ENCODE measurements at regions not wholly inside any gene's neighbourhood (a gene's known extent, or its start where the extent isn't known, plus 50 kb on each side); places are given as distances from the start of the nearest gene placed in this dataset.
A peak's percentile ranks its signal among the peaks of the same experiment; 100 is the strongest.

- Histone ChIP-seq H3K27me3 (replicated peaks; ENCODE audit: control insufficient read depth, insufficient read depth, low read length) (no peaks in the 10 kb centered on the region), H3K4me3 (ENCODE audit: low read length) (peak overlapping the region; percentile 63), H3K9ac (ENCODE audit: low read length) (peak overlapping the region; percentile 58), H3K4me1 (ENCODE audit: control insufficient read depth, insufficient read depth, low read length) (peaks cover 51% of the 10 kb centered on the region), H3K9me3 (ENCODE audit: control insufficient read depth, low read length) (no peaks in the 10 kb centered on the region), H3K36me3 (ENCODE audit: control insufficient read depth, insufficient read depth, low read length, severe bottlenecking) (no peaks in the 10 kb centered on the region)
- DNase-seq (ENCODE audit: low read depth), result no peak
Observed at GRCh38 chr6:84415068-84415467, 187.6 kb upstream of the CEP162 start.

GRCh38 chr6:84414531-84414930 lies 187.1 kb upstream of the CEP162 start:
- no peaks in the 10 kb centered on the region for H3K27me3 ChIP-seq (replicated peaks; ENCODE audit: control insufficient read depth, insufficient read depth, low read length)
- peaks cover 51% of the 10 kb centered on the region for H3K4me1 ChIP-seq (ENCODE audit: control insufficient read depth, insufficient read depth, low read length)
- no peaks in the 10 kb centered on the region for H3K9me3 ChIP-seq (ENCODE audit: control insufficient read depth, low read length)
- H3K9ac ChIP-seq (ENCODE audit: low read length), result peak overlapping the region; percentile 58
- peak overlapping the region; percentile 63 for H3K4me3 ChIP-seq (ENCODE audit: low read length)
- H3K36me3 ChIP-seq (ENCODE audit: control insufficient read depth, insufficient read depth, low read length, severe bottlenecking), result no peaks in the 10 kb centered on the region
- DNase-seq (ENCODE audit: low read depth), result no peak

GRCh38 chr6:84411060-84411629 lies 183.7 kb upstream of the CEP162 start:
- Histone ChIP-seq H3K9ac (ENCODE audit: low read length) (no peak overlapping the region), H3K36me3 (ENCODE audit: control insufficient read depth, insufficient read depth, low read length, severe bottlenecking) (no peaks in the 10 kb centered on the region), H3K9me3 (ENCODE audit: control insufficient read depth, low read length) (no peaks in the 10 kb centered on the region), H3K4me1 (ENCODE audit: control insufficient read depth, insufficient read depth, low read length) (peaks cover 36% of the 10 kb centered on the region), H3K4me3 (ENCODE audit: low read length) (peak overlapping the region; percentile 51), H3K27me3 (replicated peaks; ENCODE audit: control insufficient read depth, insufficient read depth, low read length) (no peaks in the 10 kb centered on the region)
- DNase-seq (ENCODE audit: low read depth), result peak; percentile 53

- no peak for DNase-seq (ENCODE audit: low read depth)
Observed at GRCh38 chr6:84409911-84410310, 182.5 kb upstream of the CEP162 start.

GRCh38 chr6:84408028-84408427 lies 180.6 kb upstream of the CEP162 start:
- DNase-seq (ENCODE audit: low read depth), result no peak
- H3K9ac ChIP-seq (ENCODE audit: low read length), result no peak overlapping the region
- no peaks in the 10 kb centered on the region for H3K27me3 ChIP-seq (replicated peaks; ENCODE audit: control insufficient read depth, insufficient read depth, low read length)
- H3K4me3 ChIP-seq (ENCODE audit: low read length), result no peak overlapping the region
- H3K4me1 ChIP-seq (ENCODE audit: control insufficient read depth, insufficient read depth, low read length), result peaks cover 15% of the 10 kb centered on the region
- H3K9me3 ChIP-seq (ENCODE audit: control insufficient read depth, low read length), result no peaks in the 10 kb centered on the region
- no peaks in the 10 kb centered on the region for H3K36me3 ChIP-seq (ENCODE audit: control insufficient read depth, insufficient read depth, low read length, severe bottlenecking)

More at GRCh38 chr6:84409911-84410310, 182.5 kb upstream of the CEP162 start:
- H3K9me3 ChIP-seq (ENCODE audit: control insufficient read depth, low read length), result no peaks in the 10 kb centered on the region
- no peaks in the 10 kb centered on the region for H3K27me3 ChIP-seq (replicated peaks; ENCODE audit: control insufficient read depth, insufficient read depth, low read length)
- no peaks in the 10 kb centered on the region for H3K36me3 ChIP-seq (ENCODE audit: control insufficient read depth, insufficient read depth, low read length, severe bottlenecking)
- peaks cover 24% of the 10 kb centered on the region for H3K4me1 ChIP-seq (ENCODE audit: control insufficient read depth, insufficient read depth, low read length)
- no peak overlapping the region for H3K9ac ChIP-seq (ENCODE audit: low read length)
- H3K4me3 ChIP-seq (ENCODE audit: low read length), result no peak overlapping the region

GRCh38 chr6:84403545-84403944 lies 176.1 kb upstream of the CEP162 start:
- Histone ChIP-seq H3K27me3 (replicated peaks; ENCODE audit: control insufficient read depth, insufficient read depth, low read length) (no peaks in the 10 kb centered on the region), H3K4me1 (ENCODE audit: control insufficient read depth, insufficient read depth, low read length) (no peaks in the 10 kb centered on the region), H3K9ac (ENCODE audit: low read length) (no peak overlapping the region), H3K4me3 (ENCODE audit: low read length) (no peak overlapping the region), H3K36me3 (ENCODE audit: control insufficient read depth, insufficient read depth, low read length, severe bottlenecking) (no peaks in the 10 kb centered on the region), H3K9me3 (ENCODE audit: control insufficient read depth, low read length) (no peaks in the 10 kb centered on the region)
- no peak for DNase-seq (ENCODE audit: low read depth)

- Histone ChIP-seq H3K36me3 (ENCODE audit: control insufficient read depth, insufficient read depth, low read length, severe bottlenecking) (no peaks in the 10 kb centered on the region), H3K4me3 (ENCODE audit: low read length) (no peak overlapping the region), H3K4me1 (ENCODE audit: control insufficient read depth, insufficient read depth, low read length) (no peaks in the 10 kb centered on the region), H3K9ac (ENCODE audit: low read length) (no peak overlapping the region), H3K27me3 (replicated peaks; ENCODE audit: control insufficient read depth, insufficient read depth, low read length) (no peaks in the 10 kb centered on the region), H3K9me3 (ENCODE audit: control insufficient read depth, low read length) (no peaks in the 10 kb centered on the region)
- no peak for DNase-seq (ENCODE audit: low read depth)
Observed at GRCh38 chr6:84399003-84399402, 171.6 kb upstream of the CEP162 start.

GRCh38 chr6:84392261-84392660 lies 164.8 kb upstream of the CEP162 start:
- H3K9me3 ChIP-seq (ENCODE audit: control insufficient read depth, low read length), result peaks cover 16% of the 10 kb centered on the region
- DNase-seq (ENCODE audit: low read depth), result no peak
- no peak overlapping the region for H3K9ac ChIP-seq (ENCODE audit: low read length)
- no peaks in the 10 kb centered on the region for H3K4me1 ChIP-seq (ENCODE audit: control insufficient read depth, insufficient read depth, low read length)
- no peaks in the 10 kb centered on the region for H3K27me3 ChIP-seq (replicated peaks; ENCODE audit: control insufficient read depth, insufficient read depth, low read length)
- no peak overlapping the region for H3K4me3 ChIP-seq (ENCODE audit: low read length)
- H3K36me3 ChIP-seq (ENCODE audit: control insufficient read depth, insufficient read depth, low read length, severe bottlenecking), result no peaks in the 10 kb centered on the region

GRCh38 chr6:84390851-84391250 lies 163.4 kb upstream of the CEP162 start:
- Histone ChIP-seq H3K9me3 (ENCODE audit: control insufficient read depth, low read length) (peaks cover 29% of the 10 kb centered on the region), H3K27me3 (replicated peaks; ENCODE audit: control insufficient read depth, insufficient read depth, low read length) (no peaks in the 10 kb centered on the region), H3K4me1 (ENCODE audit: control insufficient read depth, insufficient read depth, low read length) (no peaks in the 10 kb centered on the region), H3K36me3 (ENCODE audit: control insufficient read depth, insufficient read depth, low read length, severe bottlenecking) (no peaks in the 10 kb centered on the region), H3K9ac (ENCODE audit: low read length) (no peak overlapping the region), H3K4me3 (ENCODE audit: low read length) (no peak overlapping the region)
- DNase-seq (ENCODE audit: low read depth), result no peak

GRCh38 chr6:84390334-84390733 lies 162.9 kb upstream of the CEP162 start:
- peaks cover 29% of the 10 kb centered on the region for H3K9me3 ChIP-seq (ENCODE audit: control insufficient read depth, low read length)
- no peaks in the 10 kb centered on the region for H3K4me1 ChIP-seq (ENCODE audit: control insufficient read depth, insufficient read depth, low read length)
- no peak for DNase-seq (ENCODE audit: low read depth)
- H3K9ac ChIP-seq (ENCODE audit: low read length), result no peak overlapping the region
- no peak overlapping the region for H3K4me3 ChIP-seq (ENCODE audit: low read length)
- no peaks in the 10 kb centered on the region for H3K36me3 ChIP-seq (ENCODE audit: control insufficient read depth, insufficient read depth, low read length, severe bottlenecking)
- no peaks in the 10 kb centered on the region for H3K27me3 ChIP-seq (replicated peaks; ENCODE audit: control insufficient read depth, insufficient read depth, low read length)

- no peaks in the 10 kb centered on the region for H3K36me3 ChIP-seq (ENCODE audit: control insufficient read depth, insufficient read depth, low read length, severe bottlenecking)
- H3K27me3 ChIP-seq (replicated peaks; ENCODE audit: control insufficient read depth, insufficient read depth, low read length), result no peaks in the 10 kb centered on the region
- no peak overlapping the region for H3K9ac ChIP-seq (ENCODE audit: low read length)
- H3K4me1 ChIP-seq (ENCODE audit: control insufficient read depth, insufficient read depth, low read length), result no peaks in the 10 kb centered on the region
- no peak overlapping the region for H3K4me3 ChIP-seq (ENCODE audit: low read length)
- no peak for DNase-seq (ENCODE audit: low read depth)
- peaks cover 6% of the 10 kb centered on the region for H3K9me3 ChIP-seq (ENCODE audit: control insufficient read depth, low read length)
Observed at GRCh38 chr6:84379142-84379541, 151.7 kb upstream of the CEP162 start.

- Histone ChIP-seq H3K9me3 (ENCODE audit: control insufficient read depth, low read length) (no peaks in the 10 kb centered on the region), H3K4me3 (ENCODE audit: low read length) (no peak overlapping the region), H3K4me1 (ENCODE audit: control insufficient read depth, insufficient read depth, low read length) (no peaks in the 10 kb centered on the region), H3K27me3 (replicated peaks; ENCODE audit: control insufficient read depth, insufficient read depth, low read length) (no peaks in the 10 kb centered on the region), H3K36me3 (ENCODE audit: control insufficient read depth, insufficient read depth, low read length, severe bottlenecking) (no peaks in the 10 kb centered on the region), H3K9ac (ENCODE audit: low read length) (no peak overlapping the region)
- no peak for DNase-seq (ENCODE audit: low read depth)
Observed at GRCh38 chr6:84372290-84372689, 144.8 kb upstream of the CEP162 start.

All from adipocyte (in vitro differentiated cells).